Spleen (tissue), 7 donors: ENCODE measurements at regions not wholly inside any gene's neighbourhood (a gene's known extent, or its start where the extent isn't known, plus 50 kb on each side); places are given as distances from the start of the nearest gene placed in this dataset.

Experiments
- POLR2A ChIP-seq, 3 donors: fragments of 450-650 bp; IDR thresholded peaks; one replicate each; pipeline ENCODE4 v1.5.1; 2017; ENCODE audit warnings: antibody characterized with exemption in 3 of 3, mild to moderate bottlenecking in 1 of 3
- TF ChIP-seq, protein P1 (sequence below), 11 experiments: fragments of 200-600 bp in 7 of 11; fragments of 450-650 bp in 4 of 11; sonication (generic) in 4 of 11; IDR thresholded peaks in 8 of 11; conservative IDR thresholded peaks in 3 of 11; 1 replicate in 7 of 11; 2 replicates in 4 of 11; pipeline versions ENCODE4 v1.4.0 to v1.8.0; 2016 to 2021; ENCODE audit warnings: antibody characterized with exemption in 11 of 11, inconsistent platforms in 4 of 11, mild to moderate bottlenecking in 1 of 11
- donor health status: DM: no; HTN: no; CAD: no; lungs with moderate emphysema.
- donor health status: DM: no; HTN: no; CAD: no.
- donor health status: DM: no; HTN: no; CAD: no.

DNA sequence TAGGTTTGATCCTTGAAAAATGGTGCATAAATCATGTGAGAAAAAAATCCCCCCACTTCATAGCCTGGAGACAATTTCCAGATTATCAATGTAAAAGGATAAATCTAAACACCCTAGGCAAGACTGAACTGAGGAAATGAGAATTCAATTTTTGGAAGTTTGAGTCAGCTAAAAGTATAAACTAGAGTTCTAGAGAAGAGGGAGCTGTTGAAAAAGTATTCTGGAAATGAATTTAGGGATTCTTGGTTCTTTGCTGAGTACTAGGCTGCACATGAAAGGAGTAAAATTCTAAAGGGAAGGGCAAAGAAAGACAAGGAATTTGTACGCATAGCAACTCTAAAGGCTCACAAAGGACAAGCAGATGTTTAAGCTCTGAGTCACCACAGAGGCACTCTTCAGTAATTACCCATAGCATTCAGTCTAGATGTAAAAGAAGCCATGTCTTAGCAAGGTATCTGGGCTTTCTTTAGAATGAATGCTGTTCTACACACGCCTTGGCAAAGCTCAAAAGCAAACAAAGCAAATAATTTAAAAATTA, 896.5 kb downstream of the PDHA2 start:
- TF ChIP-seq, protein P1, sequence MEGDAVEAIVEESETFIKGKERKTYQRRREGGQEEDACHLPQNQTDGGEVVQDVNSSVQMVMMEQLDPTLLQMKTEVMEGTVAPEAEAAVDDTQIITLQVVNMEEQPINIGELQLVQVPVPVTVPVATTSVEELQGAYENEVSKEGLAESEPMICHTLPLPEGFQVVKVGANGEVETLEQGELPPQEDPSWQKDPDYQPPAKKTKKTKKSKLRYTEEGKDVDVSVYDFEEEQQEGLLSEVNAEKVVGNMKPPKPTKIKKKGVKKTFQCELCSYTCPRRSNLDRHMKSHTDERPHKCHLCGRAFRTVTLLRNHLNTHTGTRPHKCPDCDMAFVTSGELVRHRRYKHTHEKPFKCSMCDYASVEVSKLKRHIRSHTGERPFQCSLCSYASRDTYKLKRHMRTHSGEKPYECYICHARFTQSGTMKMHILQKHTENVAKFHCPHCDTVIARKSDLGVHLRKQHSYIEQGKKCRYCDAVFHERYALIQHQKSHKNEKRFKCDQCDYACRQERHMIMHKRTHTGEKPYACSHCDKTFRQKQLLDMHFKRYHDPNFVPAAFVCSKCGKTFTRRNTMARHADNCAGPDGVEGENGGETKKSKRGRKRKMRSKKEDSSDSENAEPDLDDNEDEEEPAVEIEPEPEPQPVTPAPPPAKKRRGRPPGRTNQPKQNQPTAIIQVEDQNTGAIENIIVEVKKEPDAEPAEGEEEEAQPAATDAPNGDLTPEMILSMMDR (IDR thresholded peaks at IDR 0.05 in 8 of 11, conservative IDR thresholded peaks at IDR 0.05 in 3 of 11) = no peak
- TF ChIP-seq POLR2A (IDR thresholded peaks at IDR 0.05) = no peak
